ENCODE measurements at regions not wholly inside any gene's neighbourhood (a gene's known extent, or its start where the extent isn't known, plus 50 kb on each side); places are given as distances from the start of the nearest gene placed in this dataset.

DNA sequence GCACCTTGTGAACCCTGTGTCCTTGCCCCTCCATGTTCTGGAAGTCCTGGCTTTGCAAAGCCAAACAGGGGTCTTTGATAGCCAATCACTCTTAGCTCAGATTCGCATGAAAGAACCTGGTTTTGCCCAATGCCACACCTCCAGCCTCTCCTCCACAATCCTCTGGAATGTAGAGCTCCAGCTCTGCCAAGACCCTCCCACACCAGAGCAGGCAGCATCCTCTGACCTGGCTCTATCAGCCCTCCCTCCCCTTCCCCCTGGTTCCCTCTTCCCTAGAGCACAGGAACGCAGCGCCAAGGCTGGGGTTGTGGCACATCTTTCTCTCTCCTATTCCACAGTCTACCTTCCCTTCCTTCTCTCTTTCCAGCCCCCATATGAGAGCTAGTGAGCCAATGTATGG lies 133.3 kb downstream of the RPLP1 start:
- TF ChIP-seq, protein P1, sequence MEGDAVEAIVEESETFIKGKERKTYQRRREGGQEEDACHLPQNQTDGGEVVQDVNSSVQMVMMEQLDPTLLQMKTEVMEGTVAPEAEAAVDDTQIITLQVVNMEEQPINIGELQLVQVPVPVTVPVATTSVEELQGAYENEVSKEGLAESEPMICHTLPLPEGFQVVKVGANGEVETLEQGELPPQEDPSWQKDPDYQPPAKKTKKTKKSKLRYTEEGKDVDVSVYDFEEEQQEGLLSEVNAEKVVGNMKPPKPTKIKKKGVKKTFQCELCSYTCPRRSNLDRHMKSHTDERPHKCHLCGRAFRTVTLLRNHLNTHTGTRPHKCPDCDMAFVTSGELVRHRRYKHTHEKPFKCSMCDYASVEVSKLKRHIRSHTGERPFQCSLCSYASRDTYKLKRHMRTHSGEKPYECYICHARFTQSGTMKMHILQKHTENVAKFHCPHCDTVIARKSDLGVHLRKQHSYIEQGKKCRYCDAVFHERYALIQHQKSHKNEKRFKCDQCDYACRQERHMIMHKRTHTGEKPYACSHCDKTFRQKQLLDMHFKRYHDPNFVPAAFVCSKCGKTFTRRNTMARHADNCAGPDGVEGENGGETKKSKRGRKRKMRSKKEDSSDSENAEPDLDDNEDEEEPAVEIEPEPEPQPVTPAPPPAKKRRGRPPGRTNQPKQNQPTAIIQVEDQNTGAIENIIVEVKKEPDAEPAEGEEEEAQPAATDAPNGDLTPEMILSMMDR (IDR thresholded peaks at IDR 0.05) = no peak
- TF ChIP-seq POLR2A (IDR thresholded peaks at IDR 0.05) = no peak
- no peak for TF ChIP-seq POLR2AphosphoS5 (IDR thresholded peaks at IDR 0.05)

Data from gastroesophageal sphincter (tissue), 3 donors.